DMS 273 treated with DMSO at 0.1 percent for 48 hours (cell line): ENCODE measurements at regions not wholly inside any gene's neighbourhood (a gene's known extent, or its start where the extent isn't known, plus 50 kb on each side); places are given as distances from the start of the nearest gene placed in this dataset.

ENCODE experiments used
- DNase-seq: peaks from one replicate; lab custom pipeline; 2025; lab: John Stamatoyannopoulos, UW

GRCh38 chr7:51786284-51786683 is 469.7 kb upstream of the COBL start:
- no peak for DNase-seq

GRCh38 chr7:51785876-51786275 is 469.3 kb upstream of the COBL start:
- DNase-seq, result no peak

- DNase-seq, result no peak
Observed at GRCh38 chr7:51785171-51785570, 468.6 kb upstream of the COBL start.

DNA sequence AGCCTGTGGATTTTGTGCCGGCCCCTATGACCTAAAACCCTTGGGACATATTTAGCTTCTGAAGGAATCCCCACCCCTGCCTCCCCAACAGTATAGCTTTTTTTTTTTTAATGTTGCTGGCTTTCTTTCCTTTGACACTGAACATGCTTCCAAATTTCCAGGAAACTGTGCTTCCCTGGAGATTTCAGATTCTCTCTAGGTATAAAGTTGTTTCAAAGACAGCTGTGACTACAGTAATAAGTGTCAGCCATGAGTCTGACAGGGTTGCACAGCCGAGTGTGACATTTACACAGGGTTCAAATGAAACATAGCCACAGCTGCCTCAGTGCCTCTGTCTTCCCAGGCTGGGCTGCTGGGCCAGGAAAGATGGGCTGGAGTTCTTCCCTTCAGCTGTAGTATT is 466.6 kb upstream of the COBL start:
- DNase-seq, result no peak

DNA sequence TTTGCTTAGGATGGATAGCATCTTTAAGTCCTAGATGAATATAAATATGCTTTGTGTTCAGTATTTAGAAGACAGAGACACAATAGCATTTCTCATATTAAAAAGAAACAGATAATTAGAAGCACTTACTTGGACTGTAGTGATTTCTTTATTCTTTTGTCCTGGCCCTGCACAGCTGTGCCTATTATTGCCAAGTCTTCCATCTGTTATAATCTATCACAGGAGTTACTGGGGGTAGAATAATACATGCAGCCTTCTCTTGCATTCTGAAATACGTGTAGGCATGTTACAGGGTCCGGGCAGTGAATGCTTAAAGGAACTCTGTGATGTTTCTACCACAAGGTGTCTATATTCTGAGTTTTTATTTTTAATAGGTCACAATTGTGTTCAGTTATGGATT is 461.5 kb upstream of the COBL start:
- no peak for DNase-seq

- DNase-seq, result no peak
Observed at GRCh38 chr7:51774178-51774577, 457.6 kb upstream of the COBL start.

DNA sequence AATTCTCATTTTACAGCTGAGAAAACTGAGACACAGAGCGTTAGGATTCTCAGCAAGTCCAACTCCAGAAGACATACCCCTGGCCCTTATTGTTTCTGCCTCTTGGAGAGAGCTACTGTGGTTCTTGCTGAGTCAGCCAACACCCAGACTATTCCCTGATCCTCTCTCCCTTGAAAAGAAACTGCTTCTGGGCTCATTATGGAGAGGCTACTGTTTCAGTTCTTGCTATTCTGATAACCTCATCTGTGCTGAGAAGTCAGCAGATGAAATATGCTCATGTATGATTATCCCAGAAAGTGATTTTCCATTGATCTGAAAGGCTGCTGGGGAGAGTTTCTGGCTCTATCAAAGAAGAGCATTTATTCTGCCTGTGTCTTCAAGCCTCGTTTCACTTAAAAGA is 455.6 kb upstream of the COBL start:
- DNase-seq, result no peak

GRCh38 chr7:51764976-51765375 is 448.4 kb upstream of the COBL start:
- no peak for DNase-seq

GRCh38 chr7:51759985-51760384 is 443.4 kb upstream of the COBL start:
- no peak for DNase-seq

DNA sequence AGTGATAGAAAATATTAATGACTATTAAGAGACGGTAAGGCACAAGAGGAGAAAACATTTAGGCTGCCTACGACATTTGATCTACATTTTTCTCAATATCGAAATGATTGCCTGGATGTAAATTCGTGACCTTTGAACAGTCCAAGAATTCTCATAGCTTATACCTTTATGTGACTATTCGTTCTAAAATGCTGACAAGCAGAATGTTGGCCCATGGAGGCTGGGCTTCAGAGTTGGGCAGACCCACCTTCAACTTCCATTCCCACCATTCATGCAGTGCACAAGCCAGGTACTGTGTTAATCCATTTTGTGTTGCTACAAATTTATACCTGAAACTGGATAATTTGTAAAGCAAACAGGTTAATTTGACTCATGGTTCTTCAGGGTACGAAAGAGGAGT is 441.4 kb upstream of the COBL start:
- DNase-seq, result no peak

GRCh38 chr7:51732951-51733350 is 416.3 kb upstream of the COBL start:
- no peak for DNase-seq

- no peak for DNase-seq
Observed at GRCh38 chr7:51732116-51732515, 415.5 kb upstream of the COBL start.

DNA sequence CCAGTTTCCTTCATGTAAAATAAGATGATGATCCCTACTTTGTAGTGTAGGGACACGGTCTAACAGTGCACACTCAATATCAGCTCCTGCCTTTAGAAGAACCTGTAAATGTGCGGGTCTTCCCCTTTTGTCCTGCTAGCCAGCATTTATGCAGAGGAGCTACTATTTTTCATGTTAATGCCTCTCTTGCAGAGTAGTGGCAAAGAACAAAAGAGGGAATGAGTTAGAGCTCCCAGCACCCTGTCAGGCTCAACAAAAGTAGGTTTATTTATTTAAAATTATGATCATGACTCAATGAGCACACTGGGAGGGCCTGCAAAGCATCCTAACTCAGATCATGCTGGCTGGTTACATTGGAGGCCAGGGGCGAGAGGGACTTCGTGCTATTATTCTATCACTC is 414.5 kb upstream of the COBL start:
- DNase-seq, result no peak

- DNase-seq, result no peak
Observed at GRCh38 chr7:51727441-51727840, 410.8 kb upstream of the COBL start.

DNA sequence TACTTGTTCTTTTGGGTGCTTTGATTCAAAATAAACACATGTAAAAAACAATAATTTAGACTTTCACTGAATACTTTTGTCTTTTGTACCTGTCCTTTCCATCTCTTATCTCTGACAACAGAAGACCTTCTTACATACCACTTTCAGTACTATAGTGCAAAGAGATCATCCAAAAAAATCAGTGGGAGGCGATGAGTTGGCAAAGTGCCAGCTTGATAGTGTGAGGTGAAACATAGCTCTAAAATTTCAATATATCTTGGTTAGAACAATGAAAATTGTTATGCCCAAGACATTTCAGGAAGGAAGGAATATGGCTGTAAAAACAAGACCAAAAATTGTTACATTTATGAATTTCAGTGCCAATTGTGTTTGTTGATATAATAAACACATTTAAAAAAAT is 390.2 kb upstream of the COBL start:
- DNase-seq, result no peak

DNA sequence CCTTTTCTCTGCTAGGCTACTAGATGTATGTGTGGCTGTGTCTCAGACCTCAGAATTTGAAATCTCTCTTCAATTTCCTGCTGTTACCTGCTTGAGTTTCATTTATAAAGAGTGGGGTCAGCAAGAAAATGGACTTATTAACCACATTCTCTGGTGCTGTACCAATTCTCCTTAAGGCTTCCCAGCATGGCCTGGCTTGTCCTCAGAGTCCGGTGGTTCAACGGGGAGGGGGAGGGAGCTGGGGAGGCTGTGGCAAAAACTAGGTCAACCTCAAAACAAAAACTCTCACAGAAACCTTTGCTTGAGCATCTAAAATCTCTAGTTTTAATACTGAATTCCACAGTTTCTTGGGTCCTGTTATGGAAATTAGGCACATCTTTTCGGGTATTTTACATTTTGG is 389.1 kb upstream of the COBL start:
- DNase-seq, result no peak

- DNase-seq, result no peak
Observed at GRCh38 chr7:51702673-51703072, 386.1 kb upstream of the COBL start.

DNA sequence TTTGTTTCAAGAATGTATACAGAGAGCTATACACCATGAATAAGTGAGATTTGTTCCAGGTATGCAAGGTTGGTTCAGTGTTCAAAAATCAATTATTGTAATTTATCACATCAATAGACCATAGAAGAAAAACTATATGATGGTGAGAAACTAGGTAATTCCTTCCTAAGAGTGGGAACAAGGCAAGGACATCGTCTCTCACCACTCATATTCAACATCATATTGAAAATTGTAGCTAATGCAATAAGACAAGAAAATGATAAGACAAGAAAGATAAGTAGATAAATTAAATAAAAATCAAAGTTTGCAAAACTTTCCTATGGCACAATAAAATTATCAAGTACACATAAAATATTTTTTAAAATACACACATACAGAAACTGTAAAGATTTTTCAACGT is 385.3 kb upstream of the COBL start:
- DNase-seq, result no peak

DNA sequence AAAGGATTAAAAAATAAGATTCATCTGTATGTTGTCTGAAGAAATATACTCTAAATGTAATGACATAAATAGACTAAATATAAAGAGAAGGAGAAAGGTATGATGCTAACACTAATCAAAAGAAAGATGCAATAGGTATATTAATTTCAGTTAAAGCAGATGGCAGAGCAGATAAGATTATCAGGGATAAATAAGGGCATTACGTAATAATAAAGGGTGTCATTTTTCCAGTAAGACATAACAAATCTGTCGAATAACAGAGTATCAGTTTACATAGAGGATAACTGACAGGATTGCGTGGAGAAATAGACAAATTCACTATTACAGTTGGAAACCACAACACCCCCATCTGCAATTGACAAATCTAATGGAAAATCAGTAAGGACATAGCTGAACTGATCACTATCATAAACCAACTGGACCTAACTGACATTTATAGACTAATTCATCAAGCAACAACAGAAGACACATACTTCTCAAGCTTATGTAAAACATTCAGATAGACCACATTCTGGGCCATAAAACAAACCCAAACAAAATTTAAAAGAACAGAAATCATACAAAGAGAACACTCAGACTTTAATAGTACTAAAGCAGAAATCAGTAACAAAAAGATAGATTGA is 384.1 kb upstream of the COBL start:
- DNase-seq, result no peak

- no peak for DNase-seq
Observed at GRCh38 chr7:51693258-51693657, 376.6 kb upstream of the COBL start.

- DNase-seq, result no peak
Observed at GRCh38 chr7:51689547-51689946, 372.9 kb upstream of the COBL start.

GRCh38 chr7:51685794-51686193 is 369.2 kb upstream of the COBL start:
- no peak for DNase-seq

DNA sequence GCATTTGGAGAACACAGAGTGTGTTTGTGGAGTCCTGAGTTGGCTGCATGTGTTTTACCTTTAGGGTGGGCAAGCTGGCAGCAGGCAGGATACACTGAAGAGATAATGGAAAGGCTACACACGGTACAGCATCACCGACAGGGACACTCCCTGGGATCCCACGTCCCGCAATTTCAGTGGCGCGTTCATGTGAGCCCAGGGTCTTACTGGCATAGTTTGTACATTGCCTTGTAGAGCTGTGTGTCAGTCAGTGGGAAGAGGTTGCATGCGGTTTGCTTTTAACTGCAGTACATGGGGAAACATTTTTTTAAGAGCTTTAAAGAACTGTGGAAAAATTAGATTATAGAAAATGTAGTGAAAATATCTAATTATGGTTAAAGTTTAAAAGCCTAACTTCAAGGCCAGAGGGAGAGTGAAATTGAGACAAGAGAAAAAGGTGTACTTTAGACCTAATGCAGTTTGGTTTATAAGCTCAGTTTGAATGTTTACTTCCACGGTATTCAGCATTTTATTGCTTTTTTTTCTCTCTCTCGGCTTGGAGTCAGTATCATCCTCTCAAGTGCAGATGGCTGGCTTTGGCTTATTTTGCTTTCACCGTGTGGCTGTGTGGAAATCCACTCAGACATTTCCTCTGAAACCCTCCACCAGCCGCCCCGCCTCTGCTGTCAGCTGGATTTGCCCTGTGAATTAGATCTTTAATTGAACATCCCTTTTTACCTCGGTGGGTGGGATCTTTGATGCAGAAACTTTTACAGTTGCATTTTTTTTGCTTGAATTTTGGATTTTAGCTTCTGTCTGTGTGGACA is 364.2 kb upstream of the COBL start:
- DNase-seq, result no peak

DNA sequence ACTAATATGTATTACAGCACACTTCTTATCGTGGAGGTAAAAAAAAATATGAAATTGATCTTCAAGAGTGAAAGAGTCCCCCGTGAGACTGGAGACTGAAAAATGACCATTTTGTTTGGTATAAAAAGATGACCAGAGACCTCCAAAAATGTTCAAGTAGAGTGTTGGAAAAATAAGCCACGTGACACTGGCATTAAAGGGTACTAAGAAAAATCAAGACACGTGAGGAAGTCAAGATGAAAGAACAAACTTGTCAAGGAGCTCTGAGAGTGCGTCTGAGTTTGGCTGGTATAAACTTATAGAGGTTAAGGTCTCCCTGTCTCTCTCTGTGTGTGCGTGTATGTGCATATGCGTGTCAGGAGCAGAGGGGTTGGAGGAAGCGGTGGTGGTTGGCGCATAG is 362.7 kb upstream of the COBL start:
- no peak for DNase-seq
